K562 (cell line): ENCODE measurements at regions not wholly inside any gene's neighbourhood (a gene's known extent, or its start where the extent isn't known, plus 50 kb on each side); places are given as distances from the start of the nearest gene placed in this dataset.

ENCODE experiments used
- ATAC-seq: fragments of 200-7000 bp; cut with Tn5 transposase; 3 replicates; pipeline ENCODE4 v1.9.1; 2020; ENCODE audit warnings: moderate library complexity
- BruUV-seq: library from RNA; stranded (reverse); fragments of 400-500 nt; replicated peaks from 2 replicates; lab custom pipeline; 2021; lab: Mats Ljungman, UMichigan
- CTCF ChIA-PET: fragments of 300-600 bp; formaldehyde crosslinking; extraction: SDS; loops from one replicate; lab custom pipeline; 2021; ENCODE audit warnings: low intra/inter-chr PET ratio; lab: Yijun Ruan, JAX
- POLR2A ChIA-PET: fragments of 300-600, 350-650 bp; sonication (Branson Sonifier 250); formaldehyde crosslinking; extraction: SDS; loops from one replicate; lab custom pipeline; 2021; ENCODE audit warnings: antibody characterized with exemption, inconsistent platforms; lab: Yijun Ruan, JAX
- DNase-seq, 4 experiments: peaks; one replicate each; pipeline versions ENCODE4 v3.0.0 to v3.0.0-alpha.2; 2011 to 2018; ENCODE audit warnings: low spot score in 3 of 4, mixed read lengths in 3 of 4; ENCODE audit errors: extremely low read depth in 1 of 4
- FAIRE-seq: peaks from 2 replicates; lab custom pipeline; 2011; peaks lifted over from hg19 to GRCh38; lab: Jason Lieb, UNC
- H2AFZ ChIP-seq: 2 replicates; pipeline ENCODE4 v1.6.0; 2011; ENCODE audit warnings: low read depth, low read length, control low read depth, inconsistent platforms
- H3K27ac ChIP-seq: fragments of 200-600 bp; 3 replicates; pipeline ENCODE4 v1.8.0; 2011; ENCODE audit warnings: low read depth, mild to moderate bottlenecking, control low read depth, inconsistent platforms, low read length, moderate library complexity, mixed read lengths; ENCODE audit errors: extremely low read depth
- H3K27me3 ChIP-seq, 2 experiments: fragments of 300-600 bp in 1 of 2; 2 replicates in 1 of 2; 3 replicates in 1 of 2; pipeline versions ENCODE4 v1.6.0 to v1.8.0; 2011; ENCODE audit warnings: inconsistent platforms in 2 of 2, low read length in 2 of 2, mild to moderate bottlenecking in 1 of 2, mixed read lengths in 1 of 2, moderate library complexity in 1 of 2; ENCODE audit not compliant: control insufficient read depth in 2 of 2, insufficient read depth in 2 of 2
- H3K36me3 ChIP-seq: fragments of 300-600 bp; 3 replicates; pipeline ENCODE4 v1.8.0; 2011; ENCODE audit warnings: mild to moderate bottlenecking, low read length, inconsistent platforms; ENCODE audit not compliant: control insufficient read depth, insufficient read depth
- H3K4me1 ChIP-seq, 2 experiments: fragments of 200-600 bp in 1 of 2; replicated peaks in 1 of 2; 2 replicates in 1 of 2; 3 replicates in 1 of 2; pipeline versions ENCODE4 v1.5.1 to v1.8.0; 2011; ENCODE audit warnings: inconsistent platforms in 2 of 2, low read length in 2 of 2, mild to moderate bottlenecking in 1 of 2, mixed read lengths in 1 of 2, moderate library complexity in 1 of 2; ENCODE audit not compliant: control insufficient read depth in 2 of 2, insufficient read depth in 2 of 2
- H3K4me2 ChIP-seq: 2 replicates; pipeline ENCODE4 v1.6.1; 2011; ENCODE audit warnings: low read length, control low read depth, inconsistent platforms, mixed read lengths; ENCODE audit not compliant: insufficient read depth
- H3K4me3 ChIP-seq: fragments of 200-600 bp; sonication (generic), shearing (Covaris generic); 2 replicates; pipeline ENCODE4 v1.5.1; 2016; ENCODE audit warnings: control low read depth, inconsistent platforms
- H3K79me2 ChIP-seq: fragments of 200-600 bp; 3 replicates; pipeline ENCODE4 v1.8.0; 2011; ENCODE audit warnings: low read length, inconsistent platforms; ENCODE audit not compliant: control insufficient read depth, insufficient read depth
- H3K9ac ChIP-seq, 2 experiments: 2 replicates each; pipeline versions ENCODE4 v1.6.0 to v1.6.1; 2011; ENCODE audit warnings: low read depth in 2 of 2, low read length in 2 of 2, control low read depth in 1 of 2, inconsistent platforms in 1 of 2, mild to moderate bottlenecking in 1 of 2, mixed read lengths in 1 of 2; ENCODE audit not compliant: insufficient read depth in 1 of 2
- H3K9me1 ChIP-seq: one replicate; pipeline ENCODE4 v1.6.0; 2011; ENCODE audit warnings: inconsistent platforms, mild to moderate bottlenecking, low read length, moderate library complexity; ENCODE audit not compliant: control insufficient read depth, insufficient read depth
- H3K9me3 ChIP-seq: replicated peaks from 2 replicates; pipeline ENCODE4 v1.5.1; 2011; ENCODE audit warnings: low read depth, low read length, inconsistent platforms; ENCODE audit not compliant: control insufficient read depth, insufficient read depth
- H4K20me1 ChIP-seq: replicated peaks from 2 replicates; pipeline ENCODE4 v1.6.1; 2011; ENCODE audit warnings: low read length, inconsistent platforms, mixed read lengths; ENCODE audit not compliant: control insufficient read depth, insufficient read depth
- ARNT ChIP-seq, 2 experiments: fragments of 450-650 bp; IDR thresholded peaks; 2 replicates each; pipeline ENCODE4 v1.6.1; 2016; ENCODE audit warnings: mild to moderate bottlenecking in 1 of 2
- BCL6 ChIP-seq: fragments of 250-450 bp; sonication (Bioruptor Pico); IDR thresholded peaks from 2 replicates; pipeline ENCODE4 v1.4.0; 2020
- WHSC1 ChIP-seq: IDR thresholded peaks from one replicate; pipeline ENCODE4 v1.6.1; 2012; ENCODE audit warnings: low read length, control low read depth, inconsistent platforms
- ZNF212 ChIP-seq: fragments of 450-650 bp; formaldehyde crosslinking; IDR thresholded peaks from 2 replicates; pipeline ENCODE4 v1.4.0; 2020; ENCODE audit warnings: mild to moderate bottlenecking
- ZNF24 ChIP-seq: fragments of 450-650 bp; IDR thresholded peaks from 2 replicates; pipeline ENCODE4 v1.6.1; 2016
- ZZZ3 ChIP-seq: fragments of 450-650 bp; IDR thresholded peaks from 2 replicates; pipeline ENCODE4 v1.6.1; 2016; ENCODE audit warnings: antibody characterized with exemption, mild to moderate bottlenecking, moderate library complexity
- WGBS: fragments of 100-300 bp; shearing (Covaris generic); methylation state at CpG from one replicate; pipeline ENCODE4 v1.1.6; 2016; ENCODE audit warnings: low coverage, mixed read lengths; ENCODE audit not compliant: insufficient coverage; ENCODE audit errors: missing lambda C conversion rate; 5-methylcytosine and 5-hydroxymethylcytosine counted together
- in situ Hi-C: fragments of 300-500 bp; cut with MboI; formaldehyde crosslinking; loops from 4 replicates; pipeline ENCODE4 v1.15.0; 2018; ENCODE audit warnings: inconsistent platforms, mixed read lengths
- intact Hi-C: fragments of 100-400 bp; cut with micrococcal nuclease; formaldehyde crosslinking; loops from 2 replicates; pipeline ENCODE4 v1.14.2; 2022

DNA sequence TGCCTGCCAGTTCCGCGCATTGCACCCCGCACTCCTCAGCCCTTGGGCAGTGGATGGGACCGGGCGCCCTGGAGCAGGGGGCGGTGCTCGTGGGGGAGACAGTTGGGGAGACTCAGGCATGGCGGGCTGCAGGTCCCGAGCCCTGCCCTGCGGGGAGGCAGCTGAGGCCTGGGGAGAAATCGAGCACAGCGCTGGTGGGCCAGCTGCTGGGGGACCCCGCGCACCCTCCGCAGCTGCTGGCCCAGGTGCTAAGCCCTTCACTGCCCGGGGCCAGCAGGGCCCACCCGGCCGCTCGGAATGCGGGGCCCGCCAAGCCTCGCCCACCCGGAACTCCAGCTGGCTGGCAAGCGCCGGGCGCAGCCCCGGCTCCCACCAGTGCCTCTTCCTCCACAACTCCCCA is 488.8 kb upstream of the CHST9 start:
- under 1% methylated on average over 27 of the region's 27 CpGs for WGBS
- POLR2A ChIA-PET = no interaction called here

DNA sequence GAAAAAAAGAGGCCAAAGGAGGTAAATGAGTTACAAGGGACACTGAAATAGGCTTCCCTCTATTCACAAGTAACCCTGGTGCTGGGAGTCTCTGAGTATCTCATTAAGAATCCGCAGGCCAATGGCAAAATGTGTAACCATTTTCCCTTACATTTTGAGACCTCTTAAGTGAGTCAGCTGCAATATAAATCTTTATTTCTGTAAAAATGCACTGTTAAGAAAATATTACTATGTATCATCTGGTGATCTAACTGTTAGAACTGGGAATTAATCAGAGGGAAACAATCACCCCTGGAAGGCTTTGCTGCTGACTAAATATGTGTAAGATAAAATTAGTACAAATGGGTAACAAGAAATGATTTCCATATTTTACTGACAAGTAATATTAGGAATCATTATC is 483.1 kb upstream of the CHST9 start:
- Histone ChIP-seq H3K36me3 (no peaks in the 10 kb centered on the region), H3K9me3 (no peaks in the 10 kb centered on the region), H3K4me2 (no peak overlapping the region), H3K79me2 (no peaks in the 10 kb centered on the region), H3K9me1 (no peaks in the 10 kb centered on the region), H4K20me1 (no peaks in the 10 kb centered on the region), H3K27me3 (no peaks in the 10 kb centered on the region), H3K9ac (no peak overlapping the region), H3K4me1 (no peaks in the 10 kb centered on the region), H3K4me3 (no peak overlapping the region), H3K27ac (no peak overlapping the region), H2AFZ (no peak overlapping the region)
- DNase-seq (no peak), FAIRE-seq (no peak), ATAC-seq (no peak)
- 0% methylated on average over 1 of the region's 1 CpG for WGBS
- POLR2A ChIA-PET = no interaction called here
- in situ Hi-C loops = no loop called here
- no TSS peak for BruUV-seq
- CTCF ChIA-PET = no interaction called here
- TF ChIP-seq BCL6 = no peak
- TF ChIP-seq ZNF24 = no peak
- TF ChIP-seq ZZZ3 = no peak
- intact Hi-C loops = no loop called here

More for the DNA sequence above, 488.8 kb upstream of the CHST9 start:
- ATAC-seq (no peak), FAIRE-seq (no peak), DNase-seq (no peak)
- H3K27ac ChIP-seq = no peak overlapping the region
- no peak overlapping the region for H3K4me3 ChIP-seq
- no peaks in the 10 kb centered on the region for H3K9me3 ChIP-seq
- H4K20me1 ChIP-seq = no peaks in the 10 kb centered on the region
- BruUV-seq = no TSS peak
- H3K79me2 ChIP-seq = no peaks in the 10 kb centered on the region
- no peaks in the 10 kb centered on the region for H3K9me1 ChIP-seq
- CTCF ChIA-PET = no interaction called here
- H3K4me2 ChIP-seq = no peak overlapping the region
- TF ChIP-seq ZNF212 (CRISPR knock-in tag) (no peak), WHSC1 (no peak), ARNT (IDR thresholded peaks at IDR 0.05) (no peak)
- H2AFZ ChIP-seq = no peak overlapping the region
- H3K9ac ChIP-seq = no peak overlapping the region
- H3K36me3 ChIP-seq = no peaks in the 10 kb centered on the region
- in situ Hi-C loops = no loop called here
- H3K4me1 ChIP-seq = no peaks in the 10 kb centered on the region
- intact Hi-C loops = no loop called here
- no peaks in the 10 kb centered on the region for H3K27me3 ChIP-seq
